Stimulated activated CD8-positive, alpha-beta memory T cell treated with anti-CD3 and anti-CD28 coated beads, Interleukin-7, amount 100 ng/mL, for 1 hour (primary cell): ENCODE measurements at regions not wholly inside any gene's neighbourhood (a gene's known extent, or its start where the extent isn't known, plus 50 kb on each side); places are given as distances from the start of the nearest gene placed in this dataset.
"Not testable (repeated sequence)": the region's sequence is repeated elsewhere in the genome, so short reads cannot be mapped to it uniquely, and the experiment has no call there.

Experiments used
- DNase-seq, 2 donors: peaks; one replicate each; pipeline ENCODE4 v3.0.0-alpha.2; 2020; ENCODE audit warnings: low read depth in 2 of 2

GRCh38 chr18:60062831-60063230 is 163.0 kb downstream of the PMAIP1 start:
- DNase-seq = not testable (repeated sequence)

- no peak for DNase-seq
Observed at GRCh38 chr18:60062396-60062795, 162.6 kb downstream of the PMAIP1 start.

GRCh38 chr18:60060578-60060977 is 160.8 kb downstream of the PMAIP1 start:
- DNase-seq = no peak

GRCh38 chr18:60060026-60060425 is 160.2 kb downstream of the PMAIP1 start:
- DNase-seq = no peak

- no peak for DNase-seq
Observed at GRCh38 chr18:60059216-60059615, 159.4 kb downstream of the PMAIP1 start.

- DNase-seq = no peak
Observed at GRCh38 chr18:60053747-60054304, 154.0 kb downstream of the PMAIP1 start.

GRCh38 chr18:60050821-60051220 is 151.0 kb downstream of the PMAIP1 start:
- no peak for DNase-seq

- no peak for DNase-seq
Observed at GRCh38 chr18:60049172-60049571, 149.4 kb downstream of the PMAIP1 start.

- DNase-seq = no peak
Observed at GRCh38 chr18:60047556-60047955, 147.8 kb downstream of the PMAIP1 start.

GRCh38 chr18:60044290-60045006 is 144.7 kb downstream of the PMAIP1 start:
- no peak for DNase-seq

GRCh38 chr18:60040971-60041370 is 141.2 kb downstream of the PMAIP1 start:
- DNase-seq = no peak

GRCh38 chr18:60038731-60039130 is 138.9 kb downstream of the PMAIP1 start:
- no peak for DNase-seq

- DNase-seq = no peak
Observed at GRCh38 chr18:60027397-60027796, 127.6 kb downstream of the PMAIP1 start.

- DNase-seq = no peak
Observed at GRCh38 chr18:60024857-60025256, 125.1 kb downstream of the PMAIP1 start.

- no peak for DNase-seq
Observed at GRCh38 chr18:60024345-60024744, 124.5 kb downstream of the PMAIP1 start.

GRCh38 chr18:60022671-60023276 is 123.0 kb downstream of the PMAIP1 start:
- no peak for DNase-seq

- DNase-seq = no peak
Observed at GRCh38 chr18:60021556-60021955, 121.8 kb downstream of the PMAIP1 start.

GRCh38 chr18:60020107-60020925 is 120.5 kb downstream of the PMAIP1 start:
- no peak for DNase-seq

- no peak for DNase-seq
Observed at GRCh38 chr18:60019463-60019840, 119.7 kb downstream of the PMAIP1 start.

GRCh38 chr18:60018618-60019462 is 119.0 kb downstream of the PMAIP1 start:
- no peak for DNase-seq

- not testable (repeated sequence) for DNase-seq
Observed at GRCh38 chr18:60018134-60018533, 118.3 kb downstream of the PMAIP1 start.

GRCh38 chr18:60017371-60017770 is 117.6 kb downstream of the PMAIP1 start:
- no peak for DNase-seq
